BJ (cell line): ENCODE measurements at regions not wholly inside any gene's neighbourhood (a gene's known extent, or its start where the extent isn't known, plus 50 kb on each side); places are given as distances from the start of the nearest gene placed in this dataset.
A peak's percentile ranks its signal among the peaks of the same experiment; 100 is the strongest.

ENCODE experiments used
- CTCF ChIA-PET: fragments of 350-600 bp; formaldehyde crosslinking; extraction: SDS; loops from one replicate; lab custom pipeline; 2021; ENCODE audit warnings: antibody characterized with exemption, inconsistent platforms; lab: Yijun Ruan, JAX
- POLR2A ChIA-PET: fragments of 300-600 bp; sonication (Branson Sonifier 250); formaldehyde crosslinking; extraction: SDS; loops from one replicate; lab custom pipeline; 2021; ENCODE audit warnings: antibody characterized with exemption; lab: Charles Lee
- DNase-seq: peaks from one replicate; pipeline ENCODE4 v3.0.0-alpha.2; 2011; ENCODE audit warnings: low read depth
- H3K27me3 ChIP-seq: 2 replicates; pipeline ENCODE4 v1.6.0; 2011; ENCODE audit warnings: low read length; ENCODE audit not compliant: control insufficient read depth, insufficient read depth
- H3K36me3 ChIP-seq: 2 replicates; pipeline ENCODE4 v1.5.1; 2011; ENCODE audit warnings: low read length; ENCODE audit not compliant: control insufficient read depth, insufficient read depth
- H3K4me3 ChIP-seq: 2 replicates; pipeline ENCODE4 v1.5.1; 2011; ENCODE audit warnings: low read depth, mild to moderate bottlenecking, control low read depth, low read length
- CTCF ChIP-seq: IDR thresholded peaks from 2 replicates; pipeline ENCODE4 v1.5.1; 2011; ENCODE audit warnings: low read depth, mild to moderate bottlenecking, control low read depth, inconsistent platforms, low read length, moderate library complexity; ENCODE audit not compliant: insufficient read depth

GRCh38 chr2:43114210-43114609, 112.2 kb downstream of the ZFP36L2 start:
- no peak for TF ChIP-seq CTCF
- no peak for DNase-seq
- no peaks in the 10 kb centered on the region for H3K27me3 ChIP-seq
- POLR2A ChIA-PET = no interaction called here
- CTCF ChIA-PET = interaction anchor here (1.0 kb wide), 1 partner anchor 89 kb away, joined by 3 read pairs; no protein-coding TSS in a partner anchor
- no peak overlapping the region for H3K4me3 ChIP-seq
- no peaks in the 10 kb centered on the region for H3K36me3 ChIP-seq

GRCh38 chr2:43111788-43112554, 114.4 kb downstream of the ZFP36L2 start:
- Histone ChIP-seq H3K4me3 (no peak overlapping the region), H3K36me3 (no peaks in the 10 kb centered on the region), H3K27me3 (no peaks in the 10 kb centered on the region)
- POLR2A ChIA-PET = interaction anchor here (0.9 kb wide), 1 partner anchor 94 kb away, joined by 6 read pairs; no protein-coding TSS in a partner anchor
- CTCF ChIA-PET = interaction anchor here (0.6 to 0.8 kb wide), 2 partner anchors 16 to 28 kb away, joined by 3 read pairs; no protein-coding TSS in a partner anchor
- TF ChIP-seq CTCF = no peak
- no peak for DNase-seq

DNA sequence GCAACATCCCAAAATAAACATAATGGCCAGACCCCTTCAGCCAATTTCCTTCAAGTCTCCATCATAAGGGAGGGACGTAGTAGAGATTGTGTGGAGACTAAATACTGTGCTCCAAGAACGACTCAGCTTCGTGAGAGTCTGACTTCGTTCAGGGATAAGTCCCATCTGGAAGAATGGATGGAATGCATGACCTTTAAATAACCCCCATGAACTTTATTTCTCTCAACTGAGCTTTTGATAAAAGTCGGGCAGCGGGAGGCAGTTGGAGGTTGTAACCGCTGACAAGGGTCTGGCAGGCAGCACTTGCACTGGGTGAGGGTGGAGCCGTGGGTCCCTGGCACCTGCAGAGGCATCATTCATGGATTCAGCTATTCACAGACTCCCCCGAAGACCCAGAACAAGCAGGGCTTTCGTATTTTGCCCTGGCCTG, 115.9 kb downstream of the ZFP36L2 start:
- Histone ChIP-seq H3K27me3 (no peaks in the 10 kb centered on the region), H3K4me3 (no peak overlapping the region), H3K36me3 (no peaks in the 10 kb centered on the region)
- ChIA-PET CTCF (interaction anchor here (0.7 to 1.3 kb wide), 4 partner anchors 28 to 119 kb away, joined by 3 to 4 read pairs (median 4); no protein-coding TSS in a partner anchor), POLR2A (interaction anchor here (0.7 kb wide), 1 partner anchor 112 kb away, joined by 6 read pairs; no protein-coding TSS in a partner anchor)
- peak; percentile 68 for DNase-seq
- no peak for TF ChIP-seq CTCF

- Histone ChIP-seq H3K4me3 (no peak overlapping the region), H3K36me3 (no peaks in the 10 kb centered on the region), H3K27me3 (no peaks in the 10 kb centered on the region)
- no peak for DNase-seq
- TF ChIP-seq CTCF = no peak
- POLR2A ChIA-PET = no interaction called here
- CTCF ChIA-PET = no interaction called here
These were observed 117.1 kb downstream of the ZFP36L2 start for GRCh38 chr2:43109261-43109743.

DNA sequence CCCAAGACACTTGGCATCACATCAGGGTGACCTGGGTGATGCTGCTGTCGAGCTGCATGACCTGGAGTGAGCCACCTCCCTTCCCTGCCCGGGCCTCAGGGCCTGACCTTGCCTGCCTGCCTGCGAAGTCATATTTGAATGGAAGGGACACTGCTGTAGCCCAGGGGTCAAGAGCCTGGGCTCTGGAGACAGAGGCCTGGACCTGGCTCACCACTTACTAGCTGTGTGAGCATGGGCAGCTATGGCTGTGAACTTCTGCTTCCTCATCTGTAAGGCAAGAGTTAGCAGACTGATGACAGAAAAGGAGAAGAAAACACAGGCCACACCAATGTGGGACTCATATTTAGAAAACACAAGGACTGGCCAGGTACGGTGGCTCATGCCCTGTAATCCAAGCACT, 118.7 kb downstream of the ZFP36L2 start:
- POLR2A ChIA-PET = no interaction called here

More for the DNA sequence above, 118.7 kb downstream of the ZFP36L2 start:
- CTCF ChIA-PET = no interaction called here
- Histone ChIP-seq H3K4me3 (no peak overlapping the region), H3K36me3 (no peaks in the 10 kb centered on the region), H3K27me3 (no peaks in the 10 kb centered on the region)
- no peak for TF ChIP-seq CTCF
- DNase-seq = no peak
